Eye (tissue), 1 donor: ENCODE measurements at regions not wholly inside any gene's neighbourhood (a gene's known extent, or its start where the extent isn't known, plus 50 kb on each side); places are given as distances from the start of the nearest gene placed in this dataset.

ENCODE experiments used
- DNase-seq: peaks from one replicate; pipeline ENCODE4 v3.0.0-alpha.2; 2015

DNA sequence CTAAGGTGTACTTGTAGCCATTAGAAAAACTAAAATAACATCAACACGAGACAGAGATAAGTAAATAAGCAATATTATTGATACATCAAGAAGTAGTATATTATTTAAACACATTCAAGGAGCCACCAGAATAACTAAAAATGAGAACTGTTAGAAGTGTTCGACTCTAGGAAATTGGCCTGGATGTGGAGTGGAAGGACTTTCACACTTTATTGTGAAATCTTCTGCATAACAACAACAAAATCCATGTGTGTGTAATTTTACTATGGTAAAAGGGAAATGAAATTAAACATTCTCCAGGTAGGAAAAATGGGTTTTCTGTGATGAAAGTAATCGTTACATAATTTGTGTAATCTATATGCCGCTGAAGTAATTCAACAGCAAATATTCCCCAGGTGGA, 96.3 kb upstream of the RNF152 start:
- DNase-seq, result no peak

DNA sequence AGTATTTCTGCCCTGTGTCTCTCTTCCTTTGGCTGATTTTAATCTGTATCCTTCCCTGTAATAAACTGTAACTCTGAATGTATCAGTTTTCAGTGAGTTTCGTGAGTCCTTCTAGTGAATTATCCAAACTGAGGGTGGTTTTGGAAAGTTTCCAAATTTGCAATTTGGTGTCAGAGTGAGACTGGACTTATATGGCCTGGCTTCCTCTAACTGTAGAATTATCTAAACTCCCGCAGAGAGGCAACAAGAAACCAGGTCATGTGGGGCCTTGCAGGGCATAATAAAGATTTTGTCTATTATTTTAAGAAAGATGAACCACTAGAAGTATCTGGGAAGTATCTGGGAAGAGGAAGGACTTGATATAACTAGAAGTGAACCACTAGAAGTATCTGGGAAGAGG, 95.3 kb upstream of the RNF152 start:
- DNase-seq, result no peak

DNA sequence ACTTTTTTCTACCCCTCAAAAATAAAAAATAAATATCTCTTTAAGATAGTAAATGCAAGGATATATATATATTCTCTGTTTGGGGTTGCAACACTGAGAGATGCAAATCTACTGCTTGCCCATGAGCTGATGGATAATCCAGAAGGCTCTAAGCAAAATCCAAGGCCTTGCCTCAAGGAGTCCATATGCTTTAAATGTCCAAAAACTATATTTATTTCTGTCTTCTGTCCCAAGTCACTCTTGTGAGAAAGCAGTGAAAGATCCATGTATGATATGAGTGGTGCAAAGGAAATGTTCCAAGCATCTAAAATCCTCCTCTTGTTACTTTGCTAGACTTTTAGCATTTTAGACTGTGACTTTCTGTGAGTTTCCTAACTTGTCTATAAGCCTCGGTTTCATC, 92.9 kb upstream of the RNF152 start:
- no peak for DNase-seq

- DNase-seq, result no peak
These were observed 91.5 kb upstream of the RNF152 start for GRCh38 chr18:61984349-61984748.

DNA sequence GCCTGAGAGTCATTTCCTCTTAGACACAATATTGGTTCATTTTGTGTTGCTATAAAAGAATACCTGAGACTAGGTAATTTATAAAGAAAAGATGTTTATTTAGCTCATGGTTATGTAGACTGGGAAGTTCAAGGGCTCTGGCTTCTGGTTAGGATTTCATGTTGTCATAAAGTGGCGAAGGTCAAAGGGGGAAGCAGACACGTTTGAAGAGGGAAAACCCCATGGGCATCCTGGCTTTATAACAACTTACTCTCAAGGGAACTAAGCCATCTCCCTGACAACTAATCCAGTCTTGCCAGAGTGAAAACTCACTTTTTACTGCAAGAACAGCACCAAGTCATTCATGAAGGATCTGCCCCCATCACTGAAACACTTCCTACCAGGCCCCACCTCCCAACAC, 89.7 kb upstream of the RNF152 start:
- DNase-seq, result no peak

DNA sequence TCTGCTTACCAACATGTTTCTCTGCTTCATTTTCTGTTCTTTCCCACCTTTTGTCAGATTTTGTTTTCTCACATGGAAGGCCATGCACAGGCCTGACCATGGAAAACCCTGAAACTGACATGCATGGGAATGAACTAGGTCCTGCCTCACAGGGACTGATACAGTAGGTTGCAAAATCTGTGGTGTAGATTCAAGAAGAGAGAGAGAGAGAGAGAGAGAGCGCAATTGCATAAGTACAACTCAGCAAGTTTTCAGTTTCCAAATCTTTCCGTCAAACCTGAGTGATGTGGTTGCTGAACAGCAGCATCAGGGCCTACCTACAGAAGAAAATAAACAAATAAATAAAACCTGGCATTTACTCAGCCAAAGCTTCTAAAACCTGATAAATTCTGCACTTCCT, 87.5 kb upstream of the RNF152 start:
- no peak for DNase-seq

DNA sequence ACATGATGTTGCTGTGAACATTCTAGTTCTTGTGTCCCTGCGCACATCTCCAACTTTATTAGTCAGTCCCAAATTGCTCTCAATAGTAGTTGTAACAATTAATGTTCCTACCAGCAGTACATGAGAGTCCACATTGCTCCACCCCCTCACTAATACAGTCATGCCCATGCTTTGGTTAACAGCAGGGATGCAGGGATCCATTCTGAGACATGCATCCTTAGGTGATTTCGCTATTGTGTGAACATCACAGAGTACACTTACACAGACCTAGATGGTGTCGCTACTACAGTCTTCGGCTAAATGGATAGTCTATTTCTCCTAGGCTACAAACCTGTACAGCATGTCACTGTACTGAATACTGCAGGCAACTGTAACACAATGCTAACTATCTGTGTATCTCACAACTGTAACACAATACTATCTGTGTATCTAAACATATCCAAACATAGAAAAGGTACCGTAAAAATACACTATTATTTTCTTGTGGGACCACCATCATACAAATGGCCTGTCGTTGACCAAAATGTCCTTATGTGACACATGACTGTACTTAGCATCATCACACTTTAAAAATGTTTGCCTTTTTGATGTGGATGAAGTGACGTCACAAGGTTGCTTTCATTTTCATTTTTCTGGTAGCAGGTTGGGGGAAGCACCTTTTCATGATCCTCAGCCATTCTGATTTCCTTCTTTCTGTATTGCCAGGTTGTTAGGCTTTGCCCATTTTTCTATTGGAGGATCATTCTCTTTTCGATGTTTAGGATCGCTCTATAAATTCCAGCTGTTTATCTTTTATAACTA, 82.9 kb upstream of the RNF152 start:
- no peak for DNase-seq

DNA sequence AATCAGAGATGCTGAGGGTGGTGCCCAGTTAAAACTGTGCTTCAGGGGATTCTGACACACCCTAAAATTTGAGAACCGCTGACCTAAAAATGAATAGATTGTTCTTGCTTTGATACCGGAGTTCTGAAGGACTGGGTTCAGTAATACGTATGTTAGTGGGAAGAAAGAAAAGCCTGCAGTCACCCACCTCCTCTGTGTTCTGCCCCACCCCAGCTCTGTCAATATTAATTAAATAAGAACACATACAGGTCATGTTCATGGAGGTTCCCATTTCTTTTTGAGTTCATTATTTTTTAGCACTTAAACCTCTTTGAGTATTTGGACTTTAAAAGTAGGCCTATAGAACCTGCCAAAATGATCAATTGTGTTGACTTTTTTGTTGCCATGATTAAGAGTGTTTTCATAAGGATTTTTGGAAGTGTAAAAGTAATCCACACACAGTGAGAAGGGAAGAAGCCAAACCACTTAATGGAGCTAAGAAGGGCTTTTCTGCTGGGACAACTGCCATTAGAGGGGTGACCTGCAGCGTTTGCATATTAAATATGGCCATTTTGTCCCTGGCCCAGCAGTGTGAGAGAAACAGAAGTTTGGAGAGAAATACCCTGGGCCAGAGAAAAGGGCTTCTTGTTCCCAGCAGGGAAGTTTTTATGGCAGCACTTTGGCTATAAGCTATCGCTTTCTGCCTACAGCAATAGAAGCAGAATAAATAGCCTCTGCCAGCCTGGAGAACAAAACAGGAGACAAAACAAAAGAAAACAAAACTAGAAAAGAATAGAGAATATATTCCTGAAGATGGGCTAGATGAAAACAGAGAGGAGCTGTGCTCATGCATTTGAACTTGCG, 80.7 kb upstream of the RNF152 start:
- DNase-seq, result no peak

DNA sequence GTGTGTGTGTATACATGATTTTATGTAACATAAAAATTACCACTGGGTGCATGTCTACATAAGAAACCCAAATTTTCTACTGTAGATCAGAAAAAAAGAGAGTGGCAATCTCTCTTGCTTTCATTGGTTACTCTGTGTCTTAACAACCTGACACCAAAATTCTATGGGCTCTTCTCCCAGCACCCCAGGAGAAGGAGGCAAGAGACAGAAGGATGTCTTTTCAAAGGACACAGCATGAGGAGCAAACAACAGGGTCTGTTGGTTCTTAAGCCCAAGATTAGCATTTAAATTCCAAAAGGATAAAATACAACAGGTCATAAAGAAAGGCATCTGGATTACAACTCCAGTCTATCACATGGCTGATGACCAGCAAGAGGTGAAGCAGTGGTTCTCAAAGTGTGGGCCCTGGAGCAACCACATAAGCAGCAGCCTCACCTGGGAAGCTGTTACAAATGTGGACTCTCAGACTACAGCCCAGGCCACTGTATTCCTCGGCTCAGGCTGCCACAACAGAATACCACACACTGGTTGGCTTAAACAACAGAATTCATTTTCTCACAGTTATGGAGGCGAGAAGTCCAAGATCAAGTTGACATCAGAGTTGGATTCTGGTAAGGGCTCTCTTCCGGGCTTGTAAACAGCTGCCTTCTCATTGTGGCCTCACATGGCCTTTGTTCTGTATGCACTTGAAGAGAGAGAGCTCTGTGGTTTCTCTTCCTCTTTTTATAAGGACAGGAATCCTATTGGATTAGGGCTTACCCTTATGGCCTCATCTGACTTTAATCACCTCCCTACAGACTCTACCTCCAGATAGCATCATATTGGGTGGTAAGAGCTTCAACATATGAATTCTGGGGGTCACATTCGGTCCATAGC, 79.8 kb upstream of the RNF152 start:
- no peak for DNase-seq

- DNase-seq, result no peak
These were observed 74.6 kb upstream of the RNF152 start for GRCh38 chr18:61967252-61967891.

- DNase-seq, result no peak
These were observed 72.5 kb upstream of the RNF152 start for GRCh38 chr18:61965311-61965710.

- no peak for DNase-seq
These were observed 71.8 kb upstream of the RNF152 start for GRCh38 chr18:61964616-61965015.

- DNase-seq, result no peak
These were observed 70.9 kb upstream of the RNF152 start for GRCh38 chr18:61963705-61964104.

DNA sequence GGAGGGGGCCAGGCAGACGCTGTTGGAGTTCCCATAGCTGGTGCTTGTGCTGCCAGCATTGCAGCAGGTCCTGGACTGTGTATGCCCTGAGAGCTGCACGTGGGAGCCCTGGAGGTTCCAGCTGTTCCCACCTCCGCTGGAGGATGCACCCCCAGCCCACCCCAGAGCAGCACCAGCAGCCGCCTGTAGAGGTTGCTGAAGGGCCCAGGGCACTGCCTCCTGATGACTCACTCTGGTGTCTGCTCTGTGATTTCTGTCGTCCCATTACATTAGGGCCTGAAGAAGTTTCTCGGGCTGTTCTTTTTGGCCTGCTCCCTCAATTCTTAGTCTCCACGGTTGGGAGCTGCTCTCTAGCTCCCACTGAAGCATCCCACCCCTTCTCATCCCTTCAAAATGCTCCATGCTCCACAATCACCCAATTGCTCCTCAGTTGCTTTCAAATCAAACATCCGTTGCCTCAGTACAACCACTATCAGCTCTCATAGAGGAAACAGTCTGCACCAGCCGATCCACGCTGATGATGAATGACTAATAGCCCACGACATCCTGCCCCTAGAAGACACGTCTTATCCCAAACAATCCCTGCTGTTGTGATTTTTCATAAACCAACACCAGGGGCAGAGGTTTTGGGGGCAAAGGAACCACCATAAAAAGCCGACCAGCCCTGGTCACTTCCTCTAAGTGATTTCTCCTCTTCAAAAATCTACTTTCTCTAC, 65.2 kb upstream of the RNF152 start:
- no peak for DNase-seq

GRCh38 chr18:61955644-61956043, 62.8 kb upstream of the RNF152 start:
- DNase-seq, result no peak

- no peak for DNase-seq
These were observed 61.4 kb upstream of the RNF152 start for GRCh38 chr18:61954096-61954746.

- DNase-seq, result no peak
These were observed 60.8 kb upstream of the RNF152 start for GRCh38 chr18:61953641-61954040.

DNA sequence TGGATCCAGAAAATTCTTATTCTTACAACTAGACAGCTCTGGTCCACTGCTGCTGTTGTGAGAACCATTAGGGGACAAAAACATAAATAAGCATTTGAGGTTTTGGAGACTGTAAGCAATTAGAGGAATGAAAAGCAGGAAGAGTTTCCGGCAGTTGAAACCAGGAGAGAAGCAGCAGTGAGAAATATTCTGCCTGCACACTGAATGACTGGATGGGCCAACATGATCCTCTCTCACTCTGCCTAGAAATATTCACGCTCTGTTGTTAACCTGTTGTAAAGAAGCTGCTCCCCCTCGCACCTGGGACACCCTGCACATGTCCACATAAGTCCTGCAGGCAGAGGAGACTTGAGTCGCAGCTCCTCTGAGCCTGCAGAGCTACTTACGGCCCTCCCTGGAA, 60.4 kb upstream of the RNF152 start:
- DNase-seq, result no peak

- DNase-seq, result no peak
These were observed 58.6 kb upstream of the RNF152 start for GRCh38 chr18:61951396-61951795.

- no peak for DNase-seq
These were observed 57.6 kb upstream of the RNF152 start for GRCh38 chr18:61950371-61950770.

GRCh38 chr18:61949946-61950345, 57.1 kb upstream of the RNF152 start:
- no peak for DNase-seq
